Fibroblast of the aortic adventitia (primary cell): ENCODE measurements at regions not wholly inside any gene's neighbourhood (a gene's known extent, or its start where the extent isn't known, plus 50 kb on each side); places are given as distances from the start of the nearest gene placed in this dataset.
A peak's percentile ranks its signal among the peaks of the same experiment; 100 is the strongest.

Experiments
- DNase-seq: peaks from one replicate; pipeline ENCODE4 v3.0.0-alpha.2; 2010; ENCODE audit warnings: low read depth
- H3K4me3 ChIP-seq: 2 replicates; pipeline ENCODE4 v1.5.1; 2011; ENCODE audit warnings: low read depth, mild to moderate bottlenecking, control low read depth, low read length, moderate library complexity
- TF ChIP-seq, protein P1 (sequence below): IDR thresholded peaks from 2 replicates; pipeline ENCODE4 v1.5.1; 2011; ENCODE audit warnings: mild to moderate bottlenecking, low read length, control low read depth, inconsistent platforms; ENCODE audit not compliant: insufficient read depth

DNA sequence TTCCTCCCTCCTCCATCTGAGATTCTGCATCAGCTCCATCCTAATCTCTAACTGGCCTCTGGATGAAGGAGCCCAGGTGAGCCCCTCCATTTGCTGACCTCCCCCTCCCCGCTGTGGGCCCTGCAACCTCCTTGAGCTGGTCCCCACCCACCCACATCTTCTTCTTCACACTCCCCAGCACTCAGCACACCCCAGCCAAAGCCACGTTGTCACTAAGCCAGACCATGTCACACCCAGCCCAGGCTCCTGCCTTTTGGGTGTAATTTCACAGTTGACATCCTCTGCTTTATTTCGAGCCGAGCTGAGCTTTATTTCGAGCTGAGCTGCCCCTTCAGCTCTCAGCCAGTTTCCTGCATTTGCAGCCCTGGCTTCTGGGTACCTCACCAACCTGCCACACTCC is 282.7 kb upstream of the TNRC6C start:
- DNase-seq: no peak
- no peak overlapping the region for H3K4me3 ChIP-seq
- TF ChIP-seq, protein P1, sequence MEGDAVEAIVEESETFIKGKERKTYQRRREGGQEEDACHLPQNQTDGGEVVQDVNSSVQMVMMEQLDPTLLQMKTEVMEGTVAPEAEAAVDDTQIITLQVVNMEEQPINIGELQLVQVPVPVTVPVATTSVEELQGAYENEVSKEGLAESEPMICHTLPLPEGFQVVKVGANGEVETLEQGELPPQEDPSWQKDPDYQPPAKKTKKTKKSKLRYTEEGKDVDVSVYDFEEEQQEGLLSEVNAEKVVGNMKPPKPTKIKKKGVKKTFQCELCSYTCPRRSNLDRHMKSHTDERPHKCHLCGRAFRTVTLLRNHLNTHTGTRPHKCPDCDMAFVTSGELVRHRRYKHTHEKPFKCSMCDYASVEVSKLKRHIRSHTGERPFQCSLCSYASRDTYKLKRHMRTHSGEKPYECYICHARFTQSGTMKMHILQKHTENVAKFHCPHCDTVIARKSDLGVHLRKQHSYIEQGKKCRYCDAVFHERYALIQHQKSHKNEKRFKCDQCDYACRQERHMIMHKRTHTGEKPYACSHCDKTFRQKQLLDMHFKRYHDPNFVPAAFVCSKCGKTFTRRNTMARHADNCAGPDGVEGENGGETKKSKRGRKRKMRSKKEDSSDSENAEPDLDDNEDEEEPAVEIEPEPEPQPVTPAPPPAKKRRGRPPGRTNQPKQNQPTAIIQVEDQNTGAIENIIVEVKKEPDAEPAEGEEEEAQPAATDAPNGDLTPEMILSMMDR: no peak

DNA sequence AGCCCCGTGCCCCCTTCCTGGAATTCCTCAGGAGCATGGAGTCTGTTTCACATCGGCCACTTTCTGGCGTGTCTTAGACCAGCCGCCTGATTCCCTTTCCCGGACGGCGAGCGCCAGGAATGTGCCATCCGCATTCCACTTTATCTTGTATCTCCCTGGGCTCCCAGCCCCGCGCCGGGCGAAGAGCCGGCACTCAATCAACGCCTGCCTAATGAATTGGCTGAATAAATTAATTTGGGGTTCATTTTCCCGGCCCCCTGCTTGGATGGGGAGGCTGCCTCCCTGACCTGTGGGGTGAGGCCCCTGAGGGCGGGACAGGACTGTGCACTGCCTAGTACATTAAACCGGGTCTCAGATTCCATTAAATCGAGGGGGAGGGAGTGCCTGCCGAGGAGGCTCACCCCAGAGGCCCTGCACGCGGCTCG is 282.3 kb upstream of the TNRC6C start:
- TF ChIP-seq, protein P1: no peak
- no peak overlapping the region for H3K4me3 ChIP-seq
- peak; percentile 2 for DNase-seq

DNA sequence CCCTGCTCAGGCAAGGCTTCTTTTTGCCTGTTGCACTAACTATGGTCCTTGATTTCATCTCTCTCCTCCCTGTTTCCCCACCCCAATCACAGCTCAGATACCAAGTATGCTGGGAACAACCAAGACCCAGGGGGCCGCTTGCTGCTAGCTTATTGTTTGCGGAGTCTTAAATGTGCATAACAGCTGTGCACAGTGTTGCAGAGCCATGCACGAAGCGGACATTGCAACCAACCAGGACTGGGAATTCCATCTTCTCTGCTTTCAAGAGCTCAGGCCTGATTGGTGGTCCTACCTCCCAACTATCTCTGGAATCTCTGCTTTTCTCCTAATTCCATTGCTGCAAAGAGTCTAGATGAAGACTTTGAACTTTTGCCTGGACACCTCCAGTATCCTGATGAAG is 281.3 kb upstream of the TNRC6C start:
- no peak for DNase-seq
- no peak overlapping the region for H3K4me3 ChIP-seq
- TF ChIP-seq, protein P1: no peak

DNA sequence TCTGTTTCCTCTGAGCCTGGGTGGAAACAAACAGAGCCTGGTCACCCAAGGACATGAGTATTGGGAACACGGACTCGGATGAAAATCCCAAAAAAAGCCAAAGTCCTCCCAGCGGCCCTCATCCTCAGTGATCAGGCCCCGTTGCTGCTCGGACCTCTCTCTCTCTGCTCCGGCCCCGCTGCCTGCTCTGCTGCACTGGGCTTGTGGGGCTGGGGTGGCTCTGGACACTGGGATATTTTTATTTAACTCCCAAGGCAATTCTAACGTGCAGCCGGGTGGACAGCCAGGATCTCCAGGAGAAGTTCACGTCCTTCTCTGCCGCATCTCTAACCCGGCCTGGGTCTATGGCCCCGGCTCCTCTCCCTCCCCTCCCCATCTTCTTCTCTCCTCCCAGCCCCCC is 280.9 kb upstream of the TNRC6C start:
- DNase-seq: no peak
- H3K4me3 ChIP-seq: no peak overlapping the region
- TF ChIP-seq, protein P1: no peak

DNA sequence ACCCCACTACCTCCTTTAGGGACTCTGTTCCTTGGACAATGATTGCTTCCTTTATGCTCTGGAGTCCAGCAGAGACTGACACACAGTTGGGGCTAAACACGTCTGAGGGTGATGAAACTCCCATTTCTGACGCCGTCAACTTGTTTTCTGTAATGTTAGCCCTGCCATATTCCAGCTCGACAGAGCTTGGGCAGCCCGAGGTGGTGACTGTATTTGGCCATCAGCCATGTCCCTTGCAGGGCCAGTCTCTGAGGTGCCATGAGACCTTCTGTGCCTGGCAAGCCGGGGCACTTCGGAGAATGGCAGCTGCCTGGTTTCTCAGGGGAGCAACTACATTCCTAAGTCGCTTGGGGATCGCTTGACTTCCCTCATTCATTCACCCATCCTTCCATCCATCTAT is 278.9 kb upstream of the TNRC6C start:
- DNase-seq: no peak
- TF ChIP-seq, protein P1: no peak
- H3K4me3 ChIP-seq: no peak overlapping the region

DNA sequence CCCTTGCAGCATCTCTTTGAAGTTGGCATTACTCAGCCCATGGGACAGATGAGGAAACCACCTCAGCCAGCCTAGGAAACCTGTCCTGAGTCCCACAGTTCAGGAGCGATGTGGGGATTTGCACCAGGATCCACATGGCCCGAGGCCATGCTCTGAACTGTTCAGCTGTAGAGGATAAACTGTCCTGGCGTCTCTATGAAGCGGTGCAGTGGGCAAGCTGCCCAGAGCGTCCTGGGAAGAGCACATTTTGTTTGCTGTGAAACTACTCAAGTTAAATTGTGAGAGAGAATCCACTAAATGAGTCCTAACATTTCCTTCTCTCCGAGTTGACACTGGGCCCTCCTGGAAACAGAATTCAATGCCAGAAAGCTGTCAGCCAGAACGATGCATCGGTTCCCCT is 276.6 kb upstream of the TNRC6C start:
- DNase-seq: peak; percentile 4
- TF ChIP-seq, protein P1: no peak
- H3K4me3 ChIP-seq: no peak overlapping the region
